NCI-H2196 (cell line): ENCODE measurements at regions not wholly inside any gene's neighbourhood (a gene's known extent, or its start where the extent isn't known, plus 50 kb on each side); places are given as distances from the start of the nearest gene placed in this dataset.
A peak's percentile ranks its signal among the peaks of the same experiment; 100 is the strongest.

Experiments
- DNase-seq: peaks from one replicate; lab custom pipeline; 2025; ENCODE audit not compliant: unreplicated experiment; lab: John Stamatoyannopoulos, UW

DNA sequence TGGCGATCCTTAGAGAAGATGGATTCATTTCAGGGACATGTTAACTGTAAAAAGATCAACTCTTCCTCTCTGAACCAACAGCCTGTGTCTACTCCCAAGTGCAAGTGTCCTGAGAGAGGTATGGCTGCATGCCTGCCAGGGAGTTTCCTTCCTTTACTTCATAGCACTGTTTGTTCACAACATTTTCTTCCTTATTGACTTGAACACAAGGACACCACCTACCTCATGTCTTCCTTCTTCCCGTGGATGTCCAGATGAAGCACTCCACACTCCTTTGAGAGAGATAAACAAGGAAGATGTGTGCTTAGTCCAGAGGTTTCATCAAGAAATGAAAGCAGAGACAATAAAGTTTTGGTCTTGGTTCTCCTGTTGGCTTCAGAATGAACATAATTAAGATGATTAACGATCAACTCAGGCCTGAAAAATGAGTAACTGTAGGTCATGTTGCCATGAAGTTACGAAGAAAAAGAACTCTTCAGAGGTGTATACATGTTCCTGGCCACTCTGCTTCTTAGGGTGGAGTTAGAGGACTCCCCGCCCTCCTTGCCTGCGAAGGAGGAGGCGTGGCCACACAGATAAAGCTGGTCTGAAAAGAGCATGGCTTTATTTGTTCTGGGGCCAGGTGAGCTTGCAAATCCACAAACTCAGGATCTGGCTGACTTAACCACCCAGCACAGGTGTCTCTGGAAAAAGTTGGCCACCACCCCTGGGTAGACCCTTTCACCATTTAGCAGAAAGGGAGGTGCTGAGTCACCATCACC lies 155.0 kb upstream of the KCTD1 start:
- no peak for DNase-seq

DNA sequence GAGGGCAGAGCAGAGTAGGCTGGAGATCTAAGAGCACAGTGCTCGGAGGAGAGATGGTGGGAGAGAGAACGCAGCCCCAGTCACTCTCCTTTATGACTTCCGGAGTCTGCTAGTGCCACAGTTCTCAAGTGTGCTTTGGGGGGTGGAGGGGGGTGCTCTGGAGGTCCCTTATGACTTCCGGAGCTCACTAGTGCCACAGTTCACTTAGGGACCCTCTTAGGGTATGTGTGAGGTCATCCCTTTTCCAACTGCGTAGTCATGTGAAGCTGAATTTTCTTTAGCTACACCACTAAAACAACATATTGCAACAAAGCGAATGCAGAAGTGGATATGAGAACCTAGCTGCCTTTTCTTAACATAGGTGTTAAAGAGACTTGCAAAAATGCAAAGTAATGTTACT lies 153.7 kb upstream of the KCTD1 start:
- no peak for DNase-seq

DNA sequence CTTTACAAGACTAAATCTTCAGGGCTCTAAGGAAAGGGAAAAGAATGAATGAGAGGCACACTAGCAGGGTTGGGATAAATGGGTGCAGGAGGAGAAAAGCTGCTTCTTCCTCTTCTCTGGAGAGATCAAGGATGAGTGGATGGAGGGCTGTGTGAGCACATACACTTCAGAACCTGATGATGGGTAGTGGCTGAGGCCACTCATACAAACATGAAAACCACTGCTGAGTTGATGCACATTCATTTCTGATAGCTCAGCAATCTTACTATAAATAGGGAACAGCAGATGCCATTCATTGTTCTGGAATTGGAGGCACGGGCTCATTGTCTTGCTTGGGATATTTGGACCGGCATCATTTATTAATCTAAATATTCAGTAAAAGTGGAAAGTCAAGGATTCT lies 152.4 kb upstream of the KCTD1 start:
- DNase-seq: no peak

DNA sequence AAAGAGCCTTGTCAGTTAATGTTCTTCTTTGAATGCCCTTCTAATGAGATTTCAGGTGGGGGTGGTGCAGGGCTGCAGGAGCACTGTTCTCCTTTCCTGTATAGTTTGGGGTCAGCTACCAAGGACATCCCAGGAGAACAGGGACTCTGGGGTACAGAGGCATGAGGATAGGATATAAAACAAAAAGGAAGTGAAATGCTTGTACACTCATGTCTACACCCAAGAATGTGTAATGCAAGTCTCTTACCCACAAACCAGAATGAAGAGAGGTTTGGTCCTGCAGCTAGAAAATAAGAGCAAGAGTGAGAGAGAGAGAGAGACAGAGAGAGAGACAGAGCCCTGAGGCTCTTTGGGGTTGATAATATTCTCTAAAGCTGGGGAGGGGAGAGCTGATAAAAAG lies 151.8 kb upstream of the KCTD1 start:
- DNase-seq: no peak

DNA sequence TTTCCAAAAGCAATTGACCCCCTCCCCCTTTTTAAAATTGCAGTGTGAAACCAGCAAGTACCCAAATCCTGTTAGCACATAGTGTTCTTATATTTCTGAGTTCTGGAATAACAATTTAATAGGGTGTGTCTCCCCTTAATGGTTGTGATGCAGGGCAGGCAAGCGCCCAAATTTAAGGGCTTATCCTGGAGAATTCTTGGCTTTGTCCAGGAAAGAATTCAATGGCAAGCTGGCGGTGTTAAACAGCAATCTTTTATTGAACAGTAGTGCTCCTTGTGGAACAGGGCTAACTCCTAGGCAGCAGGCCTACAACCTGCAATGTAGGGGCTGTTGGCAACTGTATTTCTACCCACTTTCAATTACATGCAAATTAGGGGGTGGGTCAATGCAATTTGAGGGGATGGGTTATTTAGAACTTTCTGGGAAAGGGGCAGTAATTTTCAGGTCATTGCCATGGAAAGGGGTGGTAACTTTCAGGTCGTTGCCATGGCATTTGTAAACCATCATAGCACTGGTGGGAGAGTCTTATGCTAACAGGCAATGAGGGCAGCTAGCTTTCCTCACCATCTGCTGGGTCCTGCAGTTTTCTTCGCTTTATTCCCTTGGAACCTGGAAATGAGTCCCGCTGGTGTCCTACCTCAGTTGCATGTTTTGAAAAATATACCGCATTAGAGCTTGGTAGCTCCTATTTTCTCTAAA lies 149.0 kb upstream of the KCTD1 start:
- no peak for DNase-seq

DNA sequence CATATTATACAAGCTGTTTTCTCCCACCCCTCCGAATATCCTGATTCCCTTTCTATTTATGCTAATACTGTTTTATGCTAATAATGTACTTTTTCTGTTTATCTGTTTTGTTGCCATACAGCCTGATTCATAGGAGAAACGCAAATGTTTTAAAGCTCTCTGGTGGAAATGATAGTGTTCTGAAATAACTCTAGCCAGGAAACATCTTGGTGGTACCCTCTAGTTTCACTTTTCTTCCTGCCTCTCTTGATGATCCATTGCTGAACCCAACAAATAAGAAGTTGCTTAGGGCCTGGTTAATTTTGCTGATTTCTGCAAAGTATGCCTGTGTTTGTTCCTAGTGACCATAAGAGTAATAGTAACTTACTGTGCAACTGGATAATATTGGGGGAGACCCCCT lies 148.4 kb upstream of the KCTD1 start:
- no peak for DNase-seq

DNA sequence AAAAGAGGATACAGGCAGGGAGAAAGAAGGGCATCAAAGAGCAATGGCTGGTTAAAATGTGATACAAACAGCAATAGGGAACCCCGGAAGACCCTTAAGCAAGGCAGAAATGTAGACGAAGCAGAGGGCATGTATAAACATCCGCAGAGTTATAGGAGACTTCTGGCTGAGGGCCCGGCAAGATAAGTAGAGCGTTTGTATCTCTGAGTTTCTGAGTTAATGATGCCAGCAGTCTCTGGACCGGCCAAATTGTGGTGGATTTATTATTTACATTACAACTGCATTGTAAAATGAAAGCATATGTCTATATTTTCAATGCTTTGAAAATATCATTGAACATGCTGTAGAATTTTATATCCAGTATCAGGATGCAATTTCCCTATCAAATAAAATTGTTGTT lies 148.0 kb upstream of the KCTD1 start:
- no peak for DNase-seq

DNA sequence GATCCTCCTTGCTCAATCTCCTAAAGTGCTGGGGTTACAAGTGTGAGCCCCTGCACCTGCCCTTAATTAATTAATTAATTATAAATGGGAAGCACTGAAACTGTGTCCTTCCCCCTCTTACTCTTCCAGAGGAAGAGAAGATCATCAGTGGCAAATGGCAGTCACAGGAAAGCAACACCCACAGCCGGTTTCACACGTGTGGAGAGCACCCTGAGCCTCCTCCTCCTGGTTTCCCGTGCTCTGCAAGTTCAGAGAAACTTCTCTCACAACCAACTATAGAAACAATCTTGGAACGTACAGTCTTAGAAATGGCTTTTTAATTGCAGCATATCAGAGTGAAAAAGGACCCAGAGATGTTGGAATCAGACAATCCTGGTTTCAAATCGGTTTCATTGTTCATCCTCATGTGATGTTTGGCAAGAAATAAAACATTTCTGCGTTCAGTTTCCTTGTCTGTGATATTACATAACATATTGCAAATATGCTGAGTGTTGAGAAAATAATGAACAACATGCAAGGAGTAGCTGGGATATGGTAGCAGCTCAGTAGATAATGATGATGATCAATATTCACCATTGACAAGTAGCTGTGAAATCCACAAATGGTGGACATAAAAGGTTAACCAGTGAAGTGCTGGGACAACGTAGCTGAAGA lies 141.0 kb upstream of the KCTD1 start:
- DNase-seq: no peak

DNA sequence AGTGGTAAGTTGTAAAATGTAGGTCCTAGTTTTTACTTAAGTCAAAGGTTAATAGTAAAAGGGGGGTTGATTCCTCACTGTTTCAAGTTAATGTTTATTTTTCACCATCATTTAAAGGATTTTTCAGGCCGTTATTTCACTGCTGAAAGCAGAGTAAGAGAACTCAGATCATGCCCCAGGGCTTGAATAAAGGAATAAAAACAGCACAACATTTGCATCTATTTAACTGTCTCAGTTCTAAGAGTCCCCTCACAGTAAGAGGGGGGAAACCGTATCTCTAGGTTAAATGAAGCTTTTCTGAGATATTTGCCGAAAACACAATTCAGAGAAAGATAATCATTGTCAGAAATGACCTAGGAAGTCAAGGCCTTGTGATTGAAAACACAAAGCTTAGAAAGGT lies 138.2 kb upstream of the KCTD1 start:
- no peak for DNase-seq

DNA sequence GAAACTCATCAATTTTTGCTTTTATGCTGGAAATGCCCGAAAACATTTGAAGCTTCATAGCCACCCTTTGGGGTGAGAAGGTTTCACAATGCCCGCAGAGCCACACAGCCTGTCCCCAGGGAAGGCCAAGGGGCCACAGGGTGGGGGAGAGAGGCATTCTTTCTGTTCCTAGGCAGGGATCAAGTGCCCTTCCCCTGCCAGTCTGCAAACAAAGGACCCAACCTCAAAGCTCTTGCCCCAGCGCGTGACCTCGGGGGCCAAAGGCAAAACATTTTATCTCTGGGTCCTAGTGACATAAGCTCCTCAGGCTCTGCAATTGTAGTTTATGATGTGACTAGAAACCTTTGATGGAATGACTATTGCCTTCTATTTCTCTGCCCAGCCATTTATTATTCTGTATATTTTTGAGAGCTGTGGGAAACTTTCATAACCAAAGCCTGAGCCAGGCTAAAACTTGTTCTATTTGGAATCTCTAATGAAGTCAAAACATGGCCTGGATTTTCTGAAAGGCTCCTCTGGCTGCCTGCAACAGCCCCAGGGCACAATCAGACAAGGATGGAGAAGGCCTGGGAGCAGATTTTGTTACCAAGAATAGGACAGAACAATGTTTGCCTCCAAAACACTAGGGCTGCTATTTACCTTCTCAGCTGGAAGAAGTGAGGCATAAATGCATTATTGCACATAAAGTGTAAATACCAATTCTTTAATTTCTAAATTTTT lies 137.2 kb upstream of the KCTD1 start:
- DNase-seq: no peak

DNA sequence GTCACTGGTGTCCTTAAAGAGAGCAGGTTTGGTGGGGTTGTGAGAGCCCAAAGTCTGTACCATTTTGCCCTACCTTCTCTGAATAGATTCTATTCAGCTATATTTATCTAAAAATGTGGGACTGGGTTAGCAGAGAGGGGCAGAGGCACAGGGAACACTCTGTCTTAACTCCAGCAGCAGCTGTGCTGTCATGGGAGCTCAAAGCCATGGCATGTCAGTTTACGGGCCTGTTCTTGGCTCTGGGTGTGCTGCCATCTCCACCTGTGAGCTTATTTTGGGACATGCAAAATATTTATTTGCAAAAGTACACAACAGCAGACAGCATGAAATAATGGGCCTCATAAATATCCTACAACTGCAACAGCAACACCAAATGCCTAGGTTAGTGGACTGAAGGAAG lies 129.6 kb upstream of the KCTD1 start:
- no peak for DNase-seq

DNA sequence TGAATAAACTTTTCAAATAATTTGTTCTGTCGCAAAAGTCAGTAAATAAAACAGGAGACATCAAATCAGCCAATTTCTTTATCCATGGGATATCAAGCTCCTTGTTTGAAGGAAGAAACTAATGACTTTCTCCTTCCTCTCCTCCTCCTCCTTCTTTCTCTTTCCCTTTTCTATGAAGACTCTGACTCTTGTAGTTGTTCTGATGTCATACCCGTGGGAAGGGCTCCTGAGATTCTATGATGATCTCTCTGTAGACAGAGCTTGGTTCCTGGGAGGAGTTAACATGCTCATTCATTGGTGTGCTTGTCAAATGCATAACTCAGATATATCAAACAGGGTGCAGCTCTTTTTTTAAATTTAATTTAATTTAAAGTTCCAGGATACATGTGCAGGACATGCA lies 118.7 kb upstream of the KCTD1 start:
- DNase-seq: no peak

DNA sequence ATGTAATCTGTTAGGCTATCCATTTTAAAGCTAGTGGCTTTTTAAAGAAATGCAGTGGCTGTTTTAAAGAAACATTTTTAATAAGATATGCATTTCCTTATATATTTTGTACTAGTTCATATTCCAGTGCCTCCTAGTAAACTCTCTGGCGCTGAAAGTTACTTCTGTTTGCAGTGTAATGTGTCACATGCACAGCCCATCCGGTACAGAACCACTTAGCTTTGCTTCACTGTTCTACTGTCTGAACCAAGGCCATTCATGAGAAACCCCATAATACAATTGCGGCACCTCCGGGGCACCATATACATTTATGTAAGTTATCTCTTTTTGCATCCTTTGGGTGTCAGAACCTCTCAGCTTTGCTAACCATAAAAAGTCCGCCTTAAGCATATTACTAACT lies 114.6 kb upstream of the KCTD1 start:
- DNase-seq: no peak

DNA sequence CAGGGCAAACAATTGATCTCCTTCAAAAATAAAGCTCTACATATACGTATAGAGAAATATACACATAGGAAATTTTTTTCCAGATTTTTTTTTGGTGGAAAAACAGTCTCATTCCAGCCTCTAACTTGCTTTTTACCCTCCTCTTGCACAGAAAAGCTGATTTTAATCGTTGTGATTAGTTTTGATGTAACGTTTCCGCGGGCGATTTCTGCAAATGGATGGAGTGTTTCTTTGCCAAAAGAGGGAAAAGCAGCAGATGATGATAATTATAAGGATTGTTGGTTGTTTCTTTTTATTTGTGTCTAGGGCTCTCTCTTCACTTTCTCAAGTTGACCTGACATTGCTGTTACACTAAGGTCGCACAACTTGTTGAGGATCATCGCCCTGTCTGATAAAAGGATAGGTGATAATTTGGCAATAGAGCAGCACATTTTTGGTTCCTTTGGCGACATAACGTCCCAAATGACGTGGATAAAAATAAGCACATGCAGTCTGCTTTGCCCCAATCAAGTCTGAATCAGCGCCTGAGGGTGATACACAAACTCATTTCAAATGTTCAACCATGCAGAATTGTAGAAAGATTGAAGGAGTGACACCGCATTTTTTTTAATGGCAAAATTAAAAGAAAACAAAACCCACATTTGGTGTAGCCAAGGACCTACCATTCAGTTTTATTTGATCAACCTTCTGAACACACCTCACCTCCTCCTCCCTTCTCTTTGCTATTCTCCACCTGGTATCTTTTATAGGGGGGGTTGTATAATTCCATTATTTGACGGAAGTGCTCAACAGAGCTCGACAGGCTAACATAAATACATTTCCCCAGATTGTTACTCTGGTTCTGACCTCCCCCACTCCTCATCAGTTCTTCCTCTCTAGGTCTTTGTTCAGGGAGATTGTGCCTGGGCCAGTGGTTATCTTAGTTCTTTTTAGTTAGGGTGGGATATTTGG lies 109.6 kb upstream of the KCTD1 start:
- no peak for DNase-seq

DNA sequence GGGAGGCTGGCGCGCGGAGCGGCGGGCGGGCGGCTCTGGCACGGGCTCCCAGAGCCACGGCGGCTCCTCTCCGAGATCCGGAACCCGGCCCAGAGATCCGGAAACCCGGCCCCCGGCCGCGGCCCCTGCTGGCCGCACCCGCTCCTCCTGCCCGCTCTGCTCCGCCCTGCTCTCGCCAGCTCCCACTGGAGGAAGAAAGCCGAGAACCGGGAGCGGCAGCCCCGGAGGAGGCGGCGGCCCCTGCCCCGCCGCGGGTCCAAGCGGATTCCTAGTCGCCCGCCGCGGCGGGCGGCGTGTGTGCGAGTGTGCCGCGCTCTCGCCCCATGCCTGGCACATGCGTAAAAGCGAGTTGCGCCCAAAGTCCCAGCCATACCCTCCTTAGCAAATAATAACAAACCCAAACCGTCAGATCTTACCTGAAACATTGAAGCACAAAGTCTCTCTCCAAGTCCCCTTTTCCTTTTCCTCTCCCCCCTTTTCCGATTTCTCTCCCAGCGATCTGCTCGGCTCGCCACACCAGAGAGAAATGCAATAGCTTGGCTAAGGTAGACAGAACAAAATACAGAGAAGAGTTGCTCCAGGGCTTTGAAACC lies 108.7 kb upstream of the KCTD1 start:
- peak; percentile 64 for DNase-seq

DNA sequence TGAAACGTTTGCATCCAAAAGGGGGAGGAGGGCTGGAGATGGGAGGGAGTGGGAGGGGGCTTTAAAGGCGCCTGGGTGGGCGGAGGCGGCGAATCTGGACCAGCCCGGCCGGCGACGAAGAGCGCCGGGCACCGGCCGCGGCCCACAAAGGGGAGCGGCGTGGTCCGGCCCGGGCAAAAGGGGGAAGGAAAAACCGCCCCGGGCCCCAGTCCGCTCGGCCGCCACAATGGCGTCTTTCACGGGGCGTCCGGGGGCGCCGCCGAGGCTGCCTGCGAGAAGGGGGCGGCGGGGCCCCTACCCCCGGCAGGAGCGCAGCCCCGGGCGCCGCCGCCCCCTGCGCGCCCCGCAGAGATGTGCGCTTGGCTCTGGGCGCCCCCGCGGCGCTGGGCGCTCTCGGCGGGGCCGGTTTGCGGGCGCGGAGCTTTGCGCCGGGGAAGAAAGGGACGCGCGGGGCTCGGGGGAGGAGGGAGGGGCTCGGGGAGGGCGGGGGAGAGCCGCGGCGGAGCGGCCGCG lies 108.1 kb upstream of the KCTD1 start:
- DNase-seq: no peak

DNA sequence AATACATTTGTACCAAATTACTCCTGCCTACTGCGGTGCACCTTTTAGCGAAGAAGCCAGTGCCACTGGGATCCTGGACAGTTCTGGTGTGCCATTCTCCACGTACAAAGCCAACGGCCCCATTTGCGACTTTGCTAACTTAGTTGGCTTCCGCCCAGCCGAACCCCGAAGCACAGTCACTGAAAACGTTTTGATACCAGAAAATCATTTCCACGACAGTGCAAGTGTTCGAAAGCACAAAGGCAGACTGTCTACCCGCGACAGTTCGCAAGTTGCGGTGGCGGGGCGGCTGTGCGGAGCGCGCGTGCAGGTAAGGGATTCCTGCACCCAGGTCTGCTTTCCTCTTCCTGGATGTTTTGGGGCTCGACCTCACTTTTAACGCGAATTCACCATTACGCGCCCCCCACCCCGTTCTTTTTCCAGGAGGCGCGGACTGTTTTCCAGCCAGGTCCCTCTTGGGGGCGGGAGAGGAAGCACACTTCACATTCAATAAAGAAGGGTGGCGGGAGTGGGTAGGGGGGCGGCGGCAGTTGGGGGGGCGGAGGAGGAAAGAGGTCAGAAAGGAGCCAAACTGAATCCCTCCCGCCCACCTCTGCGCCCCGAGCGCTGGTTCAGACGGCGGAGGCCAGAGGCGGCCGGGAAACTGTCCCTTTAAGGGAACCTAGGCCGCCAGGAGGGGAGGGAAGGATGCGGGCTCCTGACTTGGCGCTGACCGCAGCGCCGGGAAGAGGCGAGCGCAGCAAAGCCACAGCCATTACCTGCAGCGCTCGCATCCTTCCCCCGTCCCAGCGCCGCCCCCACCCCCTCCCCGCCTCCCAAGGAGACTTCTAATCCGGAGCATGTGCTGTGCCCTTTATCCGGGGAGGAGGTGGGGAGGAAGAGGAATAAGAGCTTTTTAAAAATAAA lies 107.4 kb upstream of the KCTD1 start:
- peak; percentile 76 for DNase-seq

DNA sequence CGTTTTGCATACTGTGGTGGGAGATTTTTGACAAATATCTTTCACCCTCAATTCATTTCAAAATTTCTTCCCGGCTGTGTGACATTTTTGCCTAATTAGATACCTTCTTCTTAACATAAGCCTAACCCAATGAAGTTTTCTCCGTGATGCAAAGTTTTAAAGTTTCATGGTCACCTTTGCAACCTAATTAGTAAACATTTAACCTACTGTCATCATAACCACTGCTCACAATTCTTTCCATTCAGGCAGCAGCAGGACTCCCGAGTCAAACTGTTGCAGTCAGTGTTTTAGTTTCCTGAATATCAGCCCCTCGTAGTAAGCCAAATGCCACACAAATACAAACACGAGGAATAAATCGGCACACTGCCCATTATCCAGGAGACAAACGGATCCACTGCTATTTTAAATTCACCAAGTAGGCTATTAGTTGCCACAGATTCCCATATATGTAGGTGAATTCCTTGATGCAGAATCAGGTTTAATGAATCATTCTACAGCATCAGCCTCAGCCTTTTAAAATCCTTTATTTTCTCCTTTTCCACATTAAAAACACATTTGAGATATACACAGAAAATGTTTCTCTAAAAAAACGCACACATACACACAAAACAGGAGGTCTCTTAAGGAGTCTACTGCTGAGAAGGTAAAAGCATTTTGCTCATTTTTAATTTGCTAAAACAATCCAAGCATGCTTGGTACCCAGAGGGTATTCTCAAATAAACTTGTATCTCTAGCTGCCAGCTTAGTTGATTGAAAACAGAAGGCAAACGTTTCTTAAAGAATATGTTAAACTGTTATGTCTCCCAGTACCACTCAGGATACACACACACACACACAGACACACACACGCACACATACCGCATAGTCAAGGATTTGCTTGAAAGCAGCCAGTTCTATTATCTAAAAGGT lies 106.5 kb upstream of the KCTD1 start:
- DNase-seq: no peak
